Left lung (tissue), 4 donors: ENCODE measurements at regions not wholly inside any gene's neighbourhood (a gene's known extent, or its start where the extent isn't known, plus 50 kb on each side); places are given as distances from the start of the nearest gene placed in this dataset.

Experiments used
- ATAC-seq: fragments of 200-7000 bp; cut with Tn5 transposase; one replicate; pipeline ENCODE4 v1.9.1; 2020; ENCODE audit warnings: moderate library complexity
- DNase-seq, 4 donors: peaks; one replicate each; pipeline ENCODE4 v3.0.0-alpha.2; 2013 to 2020
- H3K27ac ChIP-seq, 2 donors: fragments of 200-600 bp; sonication (generic) in 1 of 2; one replicate each; pipeline versions ENCODE4 v1.5.0 to v1.8.0; 2020 to 2021
- H3K27me3 ChIP-seq, 2 donors: fragments of 200-600 bp; sonication (generic) in 1 of 2; one replicate each; pipeline versions ENCODE4 v1.5.0 to v1.8.0; 2020 to 2021
- H3K36me3 ChIP-seq, 2 donors: fragments of 200-600 bp; sonication (generic) in 1 of 2; one replicate each; pipeline versions ENCODE4 v1.5.0 to v1.8.0; 2020 to 2021
- H3K4me1 ChIP-seq, 2 donors: fragments of 200-600 bp; one replicate each; pipeline ENCODE4 v1.8.0; 2021
- H3K4me3 ChIP-seq, 2 donors: fragments of 200-600 bp; sonication (generic) in 1 of 2; one replicate each; pipeline versions ENCODE4 v1.5.0 to v1.8.0; 2020 to 2021; ENCODE audit warnings: mild to moderate bottlenecking in 1 of 2
- H3K9me3 ChIP-seq, 2 donors: fragments of 200-600 bp; sonication (generic) in 1 of 2; one replicate each; pipeline versions ENCODE4 v1.5.0 to v1.8.0; 2020 to 2021
- CTCF ChIP-seq, 2 donors: fragments of 200-600 bp; sonication (generic) in 1 of 2; IDR thresholded peaks; one replicate each; pipeline versions ENCODE4 v1.5.0 to v1.8.0; 2021; ENCODE audit warnings: antibody characterized with exemption in 2 of 2
- intact Hi-C, 2 donors: fragments of 100-400 bp; cut with DNase I; formaldehyde crosslinking; loops; one replicate each; pipeline versions ENCODE4 v1.11.2 to v1.14.2; 2022
- donor health status: DM: no; HTN: yes; CAD: no.
- donor health status: DM: no; HTN: no; CAD: no.

DNA sequence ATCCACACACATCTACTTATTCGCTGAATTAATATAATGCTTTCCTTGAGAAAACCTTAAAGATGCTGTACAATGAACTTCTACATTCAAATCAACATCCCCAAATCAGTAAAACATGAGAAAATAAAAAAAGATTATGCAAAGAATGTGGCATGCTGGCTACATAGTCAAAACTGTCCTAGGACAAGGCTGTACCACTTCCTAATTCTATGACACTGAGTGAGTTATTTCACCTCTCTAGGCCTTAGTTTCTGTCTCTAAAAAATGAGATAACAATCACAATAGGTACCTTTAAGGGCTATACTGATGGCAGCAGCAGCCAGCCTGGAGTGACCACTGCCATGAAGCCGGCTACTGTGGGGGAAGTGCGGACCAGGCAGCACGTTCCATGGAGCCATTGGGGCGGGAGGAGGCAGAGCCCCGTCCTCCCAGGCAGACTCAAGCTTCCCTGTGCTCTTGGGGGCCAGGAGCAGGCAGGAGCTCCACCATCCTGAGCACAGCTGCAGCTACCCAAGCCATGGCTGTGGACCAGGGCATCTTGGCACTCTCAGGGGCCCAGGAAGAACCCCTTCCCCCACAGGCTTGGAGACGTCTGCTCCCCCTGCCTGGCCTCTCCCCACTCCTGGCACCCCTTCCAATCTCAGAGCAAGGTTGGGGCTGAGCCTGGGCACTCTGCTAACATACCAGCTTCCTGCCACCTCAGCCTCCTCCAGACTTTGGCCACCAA is 110.2 kb downstream of the ELAPOR2 start:
- no peak overlapping the region for H3K4me3 ChIP-seq
- H3K27me3 ChIP-seq, result no peaks in the 10 kb centered on the region
- no peaks in the 10 kb centered on the region for H3K9me3 ChIP-seq
- H3K36me3 ChIP-seq, result no peaks in the 10 kb centered on the region
- H3K4me1 ChIP-seq, result peaks cover 8 to 9% of the 10 kb centered on the region in 2 donors
- ATAC-seq (no peak), DNase-seq (peak in 1 of 4 donors; percentile 63)
- no peak for TF ChIP-seq CTCF (IDR thresholded peaks at IDR 0.05)
- H3K27ac ChIP-seq, result no peak overlapping the region
- intact Hi-C loops, result no loop called here

DNA sequence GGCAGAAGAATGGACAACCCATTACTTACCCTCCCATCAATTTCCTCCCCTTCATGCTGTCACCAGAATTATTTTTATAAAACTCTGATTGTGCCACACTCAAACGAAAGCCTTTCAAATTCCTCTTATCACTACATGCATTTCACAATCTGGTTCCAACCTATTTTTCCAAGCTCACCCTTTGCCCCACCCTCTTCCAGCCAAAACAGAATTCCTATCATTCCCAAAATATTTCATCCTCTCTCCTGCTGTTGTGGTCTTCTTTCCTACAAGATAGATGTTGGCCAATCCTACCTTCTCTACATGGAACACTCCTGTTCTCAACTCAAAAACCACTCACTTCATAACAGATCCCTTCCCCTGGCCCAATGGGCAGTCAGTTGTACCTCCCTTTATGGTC is 111.5 kb downstream of the ELAPOR2 start:
- H3K27ac ChIP-seq, result no peak overlapping the region
- DNase-seq (no peak), ATAC-seq (peak; percentile 36)
- intact Hi-C loops, result no loop called here
- H3K4me3 ChIP-seq, result no peak overlapping the region
- no peaks in the 10 kb centered on the region for H3K27me3 ChIP-seq
- no peaks in the 10 kb centered on the region for H3K36me3 ChIP-seq
- H3K4me1 ChIP-seq, result peaks cover 8 to 9% of the 10 kb centered on the region in 2 donors
- TF ChIP-seq CTCF (IDR thresholded peaks at IDR 0.05), result no peak
- no peaks in the 10 kb centered on the region for H3K9me3 ChIP-seq

- Histone ChIP-seq H3K27ac (no peak overlapping the region), H3K36me3 (no peaks in the 10 kb centered on the region), H3K4me1 (peaks cover 11 to 13% of the 10 kb centered on the region in 2 donors), H3K27me3 (no peaks in the 10 kb centered on the region), H3K4me3 (no peak overlapping the region), H3K9me3 (no peaks in the 10 kb centered on the region)
- intact Hi-C loops, result loop anchor here in 1 of 2 donors (5.0 kb wide), 1 partner anchor 204 kb away; no protein-coding TSS in a partner anchor
- no peak for DNase-seq
- ATAC-seq, result peak; percentile 17
- TF ChIP-seq CTCF (IDR thresholded peaks at IDR 0.05), result no peak
Observed at GRCh38 chr7:86943447-86943846, 116.0 kb downstream of the ELAPOR2 start.

DNA sequence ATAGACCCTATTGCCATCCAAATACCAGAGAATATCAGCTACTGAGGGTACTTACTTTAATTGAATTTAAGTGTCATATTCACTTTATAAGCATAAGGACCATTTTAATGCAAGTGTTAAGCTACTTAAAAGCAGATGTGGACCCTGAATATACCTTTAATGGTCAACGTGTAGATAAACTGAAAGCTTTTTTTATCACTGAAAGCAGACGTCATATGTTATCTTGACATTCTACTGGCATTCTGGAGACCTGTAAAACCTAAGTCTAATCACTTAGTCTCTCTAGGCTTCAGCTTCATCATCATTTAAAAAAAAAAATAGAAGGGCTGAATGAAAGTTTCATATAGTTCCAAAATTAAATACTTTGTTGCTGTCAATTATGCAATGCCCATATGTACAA is 116.5 kb downstream of the ELAPOR2 start:
- DNase-seq, result no peak
- Histone ChIP-seq H3K36me3 (peaks cover 0 to under 1% of the 10 kb centered on the region in 2 donors), H3K4me3 (no peak overlapping the region), H3K27me3 (no peaks in the 10 kb centered on the region), H3K4me1 (peaks cover 9 to 10% of the 10 kb centered on the region in 2 donors), H3K9me3 (no peaks in the 10 kb centered on the region), H3K27ac (no peak overlapping the region)
- ATAC-seq, result no peak
- TF ChIP-seq CTCF (IDR thresholded peaks at IDR 0.05), result no peak
- intact Hi-C loops, result loop anchor here in 1 of 2 donors (5.0 kb wide), 1 partner anchor 204 kb away; no protein-coding TSS in a partner anchor

GRCh38 chr7:86942081-86942480 is 117.4 kb downstream of the ELAPOR2 start:
- intact Hi-C loops, result loop anchor here in 1 of 2 donors (5.0 kb wide), 1 partner anchor 205 kb away; no protein-coding TSS in a partner anchor
- DNase-seq (no peak), ATAC-seq (no peak)
- Histone ChIP-seq H3K27ac (no peak overlapping the region), H3K36me3 (peaks cover 0 to 5% of the 10 kb centered on the region in 2 donors), H3K9me3 (no peaks in the 10 kb centered on the region), H3K27me3 (no peaks in the 10 kb centered on the region), H3K4me1 (peaks cover 3% of the 10 kb centered on the region in 2 donors), H3K4me3 (no peak overlapping the region)
- TF ChIP-seq CTCF (IDR thresholded peaks at IDR 0.05), result no peak
